A673 (cell line): ENCODE measurements at regions not wholly inside any gene's neighbourhood (a gene's known extent, or its start where the extent isn't known, plus 50 kb on each side); places are given as distances from the start of the nearest gene placed in this dataset.

Source experiments
- EZH2 ChIP-seq: fragments of 200-600 bp; sonication (generic); IDR thresholded peaks from 2 replicates; pipeline ENCODE4 v1.6.1; 2017; ENCODE audit warnings: borderline replicate concordance, low read depth, mild to moderate bottlenecking, mixed read lengths, antibody characterized with exemption, low read length; ENCODE audit not compliant: poor library complexity, severe bottlenecking
- TF ChIP-seq, protein P1 (sequence below): fragments of 300-800, 200-600 bp; sonication (generic); conservative IDR thresholded peaks from 2 replicates; pipeline ENCODE4 v1.5.1; 2017; ENCODE audit warnings: low read depth, mild to moderate bottlenecking, antibody characterized with exemption, low read length, moderate library complexity, mixed read lengths

DNA sequence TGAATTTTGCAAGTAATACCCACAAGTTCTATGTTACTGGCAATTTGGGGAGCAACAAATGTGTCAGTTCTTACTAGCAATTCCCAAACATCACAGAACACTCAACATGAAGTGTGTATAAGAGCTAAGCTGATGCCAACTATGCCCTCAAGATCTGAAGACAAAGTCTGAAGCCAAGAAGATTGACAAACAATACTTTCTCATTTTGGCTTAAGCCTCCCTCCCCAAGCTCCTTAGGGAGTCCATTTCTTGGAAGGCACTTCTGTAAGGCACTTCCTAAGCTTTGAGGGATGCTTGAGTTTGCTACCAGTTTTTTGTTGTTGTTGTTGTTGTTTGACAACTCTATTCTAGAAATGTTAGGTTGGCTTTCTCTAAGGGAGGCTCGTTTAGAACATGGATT, 154.4 kb upstream of the ZNF644 start:
- TF ChIP-seq EZH2, result no peak
- TF ChIP-seq, protein P1, sequence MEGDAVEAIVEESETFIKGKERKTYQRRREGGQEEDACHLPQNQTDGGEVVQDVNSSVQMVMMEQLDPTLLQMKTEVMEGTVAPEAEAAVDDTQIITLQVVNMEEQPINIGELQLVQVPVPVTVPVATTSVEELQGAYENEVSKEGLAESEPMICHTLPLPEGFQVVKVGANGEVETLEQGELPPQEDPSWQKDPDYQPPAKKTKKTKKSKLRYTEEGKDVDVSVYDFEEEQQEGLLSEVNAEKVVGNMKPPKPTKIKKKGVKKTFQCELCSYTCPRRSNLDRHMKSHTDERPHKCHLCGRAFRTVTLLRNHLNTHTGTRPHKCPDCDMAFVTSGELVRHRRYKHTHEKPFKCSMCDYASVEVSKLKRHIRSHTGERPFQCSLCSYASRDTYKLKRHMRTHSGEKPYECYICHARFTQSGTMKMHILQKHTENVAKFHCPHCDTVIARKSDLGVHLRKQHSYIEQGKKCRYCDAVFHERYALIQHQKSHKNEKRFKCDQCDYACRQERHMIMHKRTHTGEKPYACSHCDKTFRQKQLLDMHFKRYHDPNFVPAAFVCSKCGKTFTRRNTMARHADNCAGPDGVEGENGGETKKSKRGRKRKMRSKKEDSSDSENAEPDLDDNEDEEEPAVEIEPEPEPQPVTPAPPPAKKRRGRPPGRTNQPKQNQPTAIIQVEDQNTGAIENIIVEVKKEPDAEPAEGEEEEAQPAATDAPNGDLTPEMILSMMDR, result no peak
